Fibroblast of the aortic adventitia (primary cell): ENCODE measurements at regions not wholly inside any gene's neighbourhood (a gene's known extent, or its start where the extent isn't known, plus 50 kb on each side); places are given as distances from the start of the nearest gene placed in this dataset.

Experiments
- DNase-seq: peaks from one replicate; pipeline ENCODE4 v3.0.0-alpha.2; 2010; ENCODE audit warnings: low read depth
- H3K4me3 ChIP-seq: 2 replicates; pipeline ENCODE4 v1.5.1; 2011; ENCODE audit warnings: low read depth, mild to moderate bottlenecking, control low read depth, low read length, moderate library complexity
- TF ChIP-seq, protein P1 (sequence below): IDR thresholded peaks from 2 replicates; pipeline ENCODE4 v1.5.1; 2011; ENCODE audit warnings: mild to moderate bottlenecking, low read length, control low read depth, inconsistent platforms; ENCODE audit not compliant: insufficient read depth

DNA sequence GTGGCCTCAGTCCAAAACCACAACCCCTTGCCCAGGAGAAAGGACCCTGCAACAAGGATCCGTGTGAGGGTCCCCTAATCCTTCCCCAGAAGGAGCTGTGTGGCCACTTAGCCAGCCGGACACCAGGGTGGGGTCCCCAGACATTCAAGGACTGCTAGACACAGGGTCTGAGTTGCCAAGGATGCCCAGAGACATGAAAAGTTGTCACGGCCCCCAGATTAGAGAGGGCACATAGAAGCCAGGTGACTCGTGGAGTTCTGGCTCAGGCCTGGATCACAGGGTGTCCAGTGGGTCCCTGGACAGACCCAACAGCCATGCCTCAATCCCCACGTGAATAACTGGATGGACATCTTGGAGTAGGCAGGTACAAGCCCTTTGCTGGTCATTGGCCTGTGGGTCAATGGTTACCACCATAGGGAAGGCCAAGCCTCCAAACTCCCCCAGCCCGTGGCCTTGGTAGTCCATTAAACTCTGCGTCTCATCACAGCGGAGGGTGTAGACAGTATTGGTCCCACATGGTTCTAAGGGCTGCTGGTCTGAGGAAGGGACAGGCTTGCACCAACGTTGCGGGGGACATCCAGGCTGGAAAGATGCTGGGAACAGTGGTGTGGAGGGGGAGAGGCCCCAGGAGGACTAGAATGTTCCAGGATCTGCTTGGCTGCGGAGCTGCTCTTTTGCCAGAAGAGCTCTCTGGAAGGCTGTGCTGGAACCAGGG is 205.9 kb upstream of the PPP2R2D start:
- H3K4me3 ChIP-seq = no peak overlapping the region
- no peak for DNase-seq
- TF ChIP-seq, protein P1, sequence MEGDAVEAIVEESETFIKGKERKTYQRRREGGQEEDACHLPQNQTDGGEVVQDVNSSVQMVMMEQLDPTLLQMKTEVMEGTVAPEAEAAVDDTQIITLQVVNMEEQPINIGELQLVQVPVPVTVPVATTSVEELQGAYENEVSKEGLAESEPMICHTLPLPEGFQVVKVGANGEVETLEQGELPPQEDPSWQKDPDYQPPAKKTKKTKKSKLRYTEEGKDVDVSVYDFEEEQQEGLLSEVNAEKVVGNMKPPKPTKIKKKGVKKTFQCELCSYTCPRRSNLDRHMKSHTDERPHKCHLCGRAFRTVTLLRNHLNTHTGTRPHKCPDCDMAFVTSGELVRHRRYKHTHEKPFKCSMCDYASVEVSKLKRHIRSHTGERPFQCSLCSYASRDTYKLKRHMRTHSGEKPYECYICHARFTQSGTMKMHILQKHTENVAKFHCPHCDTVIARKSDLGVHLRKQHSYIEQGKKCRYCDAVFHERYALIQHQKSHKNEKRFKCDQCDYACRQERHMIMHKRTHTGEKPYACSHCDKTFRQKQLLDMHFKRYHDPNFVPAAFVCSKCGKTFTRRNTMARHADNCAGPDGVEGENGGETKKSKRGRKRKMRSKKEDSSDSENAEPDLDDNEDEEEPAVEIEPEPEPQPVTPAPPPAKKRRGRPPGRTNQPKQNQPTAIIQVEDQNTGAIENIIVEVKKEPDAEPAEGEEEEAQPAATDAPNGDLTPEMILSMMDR = no peak

DNA sequence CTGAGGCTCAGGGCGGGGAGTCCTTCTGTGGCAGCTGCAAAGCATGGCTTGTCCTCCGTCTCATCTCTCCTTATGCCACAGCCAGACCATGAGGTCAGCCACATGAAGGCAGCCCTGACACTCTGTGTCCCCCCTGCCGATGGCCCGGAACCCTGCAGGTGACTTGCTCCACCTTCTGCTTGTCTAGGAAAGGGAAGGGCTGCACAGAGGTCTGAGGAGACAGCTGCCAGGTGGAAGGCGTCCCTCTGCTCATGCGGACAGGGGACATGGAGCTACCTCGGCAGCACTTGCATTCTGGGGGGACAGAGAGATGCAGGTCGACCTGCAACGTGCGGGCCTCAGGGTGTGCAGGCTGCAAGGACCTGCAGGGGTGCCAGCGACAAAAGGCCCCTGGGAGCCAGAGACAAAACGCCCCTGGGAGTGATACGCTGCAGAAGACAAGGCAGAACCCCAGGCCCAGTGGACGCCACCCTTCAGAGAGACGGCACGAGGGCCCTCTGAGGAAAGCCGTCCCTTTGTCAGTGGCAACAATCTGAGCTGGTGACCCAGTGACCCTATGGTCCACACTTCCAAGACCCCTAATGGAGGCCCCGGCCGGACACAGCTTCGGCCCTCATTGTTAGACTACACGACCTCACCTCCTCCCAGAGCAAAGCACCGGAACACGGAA is 205.2 kb upstream of the PPP2R2D start:
- TF ChIP-seq, protein P1 = no peak

DNA sequence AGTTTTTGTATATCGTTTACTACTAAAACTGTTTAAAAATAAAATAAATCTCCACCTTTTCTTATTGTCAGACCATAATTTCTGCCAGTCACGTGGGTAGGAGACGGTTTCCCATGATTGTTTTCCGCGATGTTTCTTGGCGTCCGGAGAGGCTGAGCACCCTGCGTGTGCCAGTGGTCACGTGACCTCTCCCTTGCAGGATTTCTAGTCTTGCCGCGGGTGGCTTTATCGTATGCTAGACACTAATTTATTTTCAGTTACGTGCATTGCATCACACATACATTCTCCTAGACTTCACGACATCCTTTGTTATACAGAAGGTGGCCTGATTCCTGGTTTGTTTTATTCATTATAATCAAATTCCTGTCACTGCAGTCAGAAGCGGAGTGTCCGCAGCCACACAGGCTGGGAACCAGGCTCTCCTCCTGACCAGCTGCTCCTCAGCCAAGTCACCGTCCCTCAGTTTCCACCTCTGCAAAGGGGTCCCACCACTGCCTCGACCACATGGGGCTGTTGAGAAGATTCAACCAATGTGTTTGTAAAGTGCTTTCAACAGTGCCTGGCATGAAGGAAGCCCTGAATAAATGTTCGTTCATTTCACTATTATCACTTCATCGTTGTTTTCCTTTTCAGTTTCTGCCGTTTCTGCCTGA is 203.2 kb upstream of the PPP2R2D start:
- no peak for DNase-seq
- no peak overlapping the region for H3K4me3 ChIP-seq
- TF ChIP-seq, protein P1 = no peak

More for the DNA sequence above, 205.2 kb upstream of the PPP2R2D start:
- no peak for DNase-seq
- H3K4me3 ChIP-seq = no peak overlapping the region

DNA sequence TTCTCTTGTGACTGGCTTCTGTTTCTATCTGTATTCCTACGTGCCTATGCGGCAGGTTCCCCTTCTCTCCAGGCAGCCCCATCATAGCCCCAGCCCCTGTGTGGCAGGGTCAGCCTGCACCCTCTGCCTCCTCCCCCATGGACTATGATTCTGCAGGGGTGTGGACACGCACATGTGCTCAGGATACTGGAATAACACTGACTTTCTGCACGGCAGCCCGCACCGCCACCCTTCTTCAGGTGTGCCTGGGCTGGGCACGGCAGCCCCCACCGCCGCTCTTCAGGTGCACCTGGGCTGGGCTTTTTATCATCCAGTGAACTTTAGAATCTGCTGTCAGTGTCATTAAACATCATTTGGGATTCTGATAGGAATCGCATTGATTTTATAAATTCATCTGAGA is 202.6 kb upstream of the PPP2R2D start:
- TF ChIP-seq, protein P1 = no peak
- DNase-seq = no peak
- H3K4me3 ChIP-seq = no peak overlapping the region

DNA sequence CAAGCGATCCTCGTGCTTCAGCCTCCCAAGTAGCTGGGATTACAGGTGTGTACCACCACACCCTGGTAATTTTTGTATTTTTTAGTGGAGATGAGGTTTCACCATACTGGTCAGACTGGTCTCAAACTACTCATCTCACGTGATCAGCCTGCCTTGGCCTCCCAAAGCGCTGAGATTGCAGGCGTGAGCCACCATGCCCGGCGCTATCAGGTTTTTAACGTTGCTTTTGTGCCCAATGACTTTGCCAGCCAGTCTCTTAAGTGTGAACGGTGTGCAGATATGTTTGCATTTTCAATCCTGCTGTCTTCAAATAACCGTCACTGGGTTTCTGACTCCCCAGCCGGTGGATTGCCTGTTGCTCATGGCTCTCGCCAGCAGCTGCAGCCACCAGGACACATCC is 201.8 kb upstream of the PPP2R2D start:
- no peak overlapping the region for H3K4me3 ChIP-seq
- TF ChIP-seq, protein P1 = no peak
- DNase-seq = no peak

DNA sequence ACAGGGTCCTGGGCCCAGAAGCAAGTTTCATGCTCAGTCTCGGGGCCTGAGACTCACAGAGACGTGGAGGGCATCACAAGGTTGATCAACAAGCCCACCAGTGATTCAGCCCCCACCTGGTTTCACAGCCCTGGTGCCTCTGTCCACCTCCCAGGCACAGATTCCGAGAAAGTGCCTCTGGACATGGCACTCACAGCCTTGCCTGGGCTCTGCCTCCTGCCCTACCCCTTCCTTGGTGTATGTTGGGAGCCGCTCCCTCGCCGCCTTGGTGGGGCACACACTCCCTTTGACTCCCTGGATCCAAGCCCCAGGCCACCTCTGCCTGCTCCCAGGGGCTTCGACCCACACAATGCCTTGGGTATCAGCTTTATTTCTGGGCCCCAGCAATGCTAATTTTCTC is 200.8 kb upstream of the PPP2R2D start:
- TF ChIP-seq, protein P1 = no peak
- DNase-seq = no peak
- no peak overlapping the region for H3K4me3 ChIP-seq
